Epithelial cell of esophagus (primary cell): ENCODE measurements at regions not wholly inside any gene's neighbourhood (a gene's known extent, or its start where the extent isn't known, plus 50 kb on each side); places are given as distances from the start of the nearest gene placed in this dataset.

Source experiments
- DNase-seq: peaks from one replicate; pipeline ENCODE4 v3.0.0; 2010; ENCODE audit warnings: low read depth
- H3K4me3 ChIP-seq: 2 replicates; pipeline ENCODE4 v1.5.1; 2011; ENCODE audit warnings: mild to moderate bottlenecking, low read length, control low read depth
- TF ChIP-seq, protein P1 (sequence below): IDR thresholded peaks from 2 replicates; pipeline ENCODE4 v1.5.1; 2011; ENCODE audit warnings: low read depth, mild to moderate bottlenecking, low read length, control low read depth, inconsistent platforms; ENCODE audit not compliant: insufficient read depth; ENCODE audit errors: missing control alignments

DNA sequence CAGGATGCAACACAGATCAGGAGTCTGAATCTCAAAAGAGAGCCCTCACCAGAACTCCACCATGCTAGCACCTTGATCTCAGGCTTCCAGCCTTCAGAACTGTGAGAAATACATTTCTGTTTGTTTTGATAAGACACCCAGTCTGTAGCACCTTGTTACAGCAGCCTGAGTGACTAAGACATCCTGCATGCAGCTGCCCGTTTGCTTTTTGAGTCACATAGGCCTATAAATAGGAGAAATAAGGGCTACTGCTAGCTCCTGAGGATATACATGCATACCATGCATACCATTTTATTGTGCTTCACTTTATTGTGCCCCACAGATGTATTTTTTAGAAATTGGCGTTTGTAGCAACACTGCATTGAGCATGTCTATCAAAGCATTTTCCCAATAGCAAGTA, 337.8 kb downstream of the CDH2 start:
- peak; percentile 97 for DNase-seq
- H3K4me3 ChIP-seq, result no peak overlapping the region
- TF ChIP-seq, protein P1, sequence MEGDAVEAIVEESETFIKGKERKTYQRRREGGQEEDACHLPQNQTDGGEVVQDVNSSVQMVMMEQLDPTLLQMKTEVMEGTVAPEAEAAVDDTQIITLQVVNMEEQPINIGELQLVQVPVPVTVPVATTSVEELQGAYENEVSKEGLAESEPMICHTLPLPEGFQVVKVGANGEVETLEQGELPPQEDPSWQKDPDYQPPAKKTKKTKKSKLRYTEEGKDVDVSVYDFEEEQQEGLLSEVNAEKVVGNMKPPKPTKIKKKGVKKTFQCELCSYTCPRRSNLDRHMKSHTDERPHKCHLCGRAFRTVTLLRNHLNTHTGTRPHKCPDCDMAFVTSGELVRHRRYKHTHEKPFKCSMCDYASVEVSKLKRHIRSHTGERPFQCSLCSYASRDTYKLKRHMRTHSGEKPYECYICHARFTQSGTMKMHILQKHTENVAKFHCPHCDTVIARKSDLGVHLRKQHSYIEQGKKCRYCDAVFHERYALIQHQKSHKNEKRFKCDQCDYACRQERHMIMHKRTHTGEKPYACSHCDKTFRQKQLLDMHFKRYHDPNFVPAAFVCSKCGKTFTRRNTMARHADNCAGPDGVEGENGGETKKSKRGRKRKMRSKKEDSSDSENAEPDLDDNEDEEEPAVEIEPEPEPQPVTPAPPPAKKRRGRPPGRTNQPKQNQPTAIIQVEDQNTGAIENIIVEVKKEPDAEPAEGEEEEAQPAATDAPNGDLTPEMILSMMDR, result no peak

- DNase-seq, result peak; percentile 88
- H3K4me3 ChIP-seq, result no peak overlapping the region
- TF ChIP-seq, protein P1, result peak; percentile 28
Observed at GRCh38 chr18:27838225-27838624, 338.7 kb downstream of the CDH2 start.

DNA sequence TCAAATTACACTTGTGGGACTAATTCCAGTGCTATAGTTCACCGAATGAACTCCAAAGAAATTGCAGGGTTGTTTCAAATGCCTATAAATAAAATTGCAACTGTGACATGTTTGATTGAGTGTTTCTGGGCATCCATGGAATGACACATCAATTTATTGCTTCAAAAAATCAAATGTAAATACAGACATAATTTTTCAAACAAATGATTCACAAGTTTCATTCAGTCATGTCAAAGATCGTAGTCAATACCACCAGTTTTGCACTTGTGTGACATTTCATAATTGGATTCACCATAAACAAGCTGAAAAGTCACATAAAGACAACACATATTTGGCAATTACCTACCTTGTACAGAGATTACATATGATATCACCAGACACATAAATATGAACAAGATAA, 350.8 kb downstream of the CDH2 start:
- TF ChIP-seq, protein P1, result no peak
- DNase-seq, result no peak
- no peak overlapping the region for H3K4me3 ChIP-seq

- DNase-seq, result no peak
- H3K4me3 ChIP-seq, result no peak overlapping the region
- TF ChIP-seq, protein P1, result no peak
Observed at GRCh38 chr18:27825689-27826088, 351.2 kb downstream of the CDH2 start.

- DNase-seq, result no peak
- H3K4me3 ChIP-seq, result no peak overlapping the region
- TF ChIP-seq, protein P1, result no peak
Observed at GRCh38 chr18:27824841-27825681, 351.9 kb downstream of the CDH2 start.

DNA sequence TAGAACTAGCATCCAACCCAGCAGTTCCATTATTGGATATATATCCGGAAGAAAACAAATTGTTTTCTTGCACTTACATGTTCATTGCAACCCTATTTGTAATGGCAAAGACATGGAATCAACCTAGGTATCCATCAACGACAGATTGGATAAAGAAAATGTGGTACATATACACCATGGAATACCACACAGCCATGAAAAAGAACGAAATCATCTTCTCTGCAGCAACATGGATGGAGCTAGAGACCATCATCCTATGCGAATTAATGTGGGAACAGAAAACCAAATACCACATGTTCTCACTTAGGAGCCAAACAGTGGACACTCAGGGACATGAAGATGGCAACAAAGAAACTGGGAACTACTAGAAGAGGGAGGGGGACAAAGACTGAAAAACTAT, 352.7 kb downstream of the CDH2 start:
- TF ChIP-seq, protein P1, result no peak
- DNase-seq, result no peak
- no peak overlapping the region for H3K4me3 ChIP-seq

GRCh38 chr18:27823053-27823452, 353.9 kb downstream of the CDH2 start:
- H3K4me3 ChIP-seq, result no peak overlapping the region
- TF ChIP-seq, protein P1, result no peak
- no peak for DNase-seq
